ENCODE measurements at regions not wholly inside any gene's neighbourhood (a gene's known extent, or its start where the extent isn't known, plus 50 kb on each side); places are given as distances from the start of the nearest gene placed in this dataset.

GRCh38 chr2:117763804-117764203, 50.7 kb upstream of the DDX18 start:
- TF ChIP-seq POLR2A (IDR thresholded peaks at IDR 0.05; ENCODE audit: low read depth, low read length) (no peak), CTCF (IDR thresholded peaks at IDR 0.05; ENCODE audit: extremely low read depth in 1 of 2, insufficient read depth in 1 of 2, low read depth in 1 of 2, low read length in 2 of 2) (no peak), EZH2 (IDR thresholded peaks at IDR 0.05; ENCODE audit: borderline replicate concordance, low read depth, low read length, severe bottlenecking) (no peak), JUN (IDR thresholded peaks at IDR 0.05; ENCODE audit: borderline replicate concordance, insufficient read depth, insufficient read length, low read depth) (no peak), FOS (IDR thresholded peaks at IDR 0.05; ENCODE audit: borderline replicate concordance, insufficient read depth, low read length) (no peak), MAX (IDR thresholded peaks at IDR 0.05; ENCODE audit: insufficient read depth, insufficient read length) (no peak), POLR2AphosphoS5 (IDR thresholded peaks at IDR 0.05; ENCODE audit: insufficient read depth, low read depth, low read length) (no peak)
